ENCODE measurements at regions not wholly inside any gene's neighbourhood (a gene's known extent, or its start where the extent isn't known, plus 50 kb on each side); places are given as distances from the start of the nearest gene placed in this dataset.

- POLR2A ChIA-PET (ENCODE audit: unreplicated experiment) = no interaction called here
- 0 out of 2 replicates have a peak, but pooled peaks cover 3% of the 10 kb centered on the region for H3K27me3 ChIP-seq (ENCODE audit: insufficient read depth, low read depth)
- no peak overlapping the region for H3K27ac ChIP-seq
- DNase-seq = no peak
- no peak overlapping the region for H3K4me2 ChIP-seq
- H3K9me3 ChIP-seq (ENCODE audit: insufficient read depth, low read depth) = no peaks in the 10 kb centered on the region
- H2AFZ ChIP-seq = no peak overlapping the region
- H3K4me3 ChIP-seq = no peak overlapping the region
- H3K36me3 ChIP-seq (ENCODE audit: low read depth) = no peaks in the 10 kb centered on the region
- H4K20me1 ChIP-seq (ENCODE audit: insufficient read depth) = no peaks in the 10 kb centered on the region
- H3K9me2 ChIP-seq (ENCODE audit: insufficient read depth) = no peaks in the 10 kb centered on the region
- CTCF ChIA-PET = no interaction called here
- H3K79me2 ChIP-seq (ENCODE audit: low read depth) = no peaks in the 10 kb centered on the region
- no TSS peak for BruUV-seq (replicated peaks)
- H3F3A ChIP-seq (ENCODE audit: insufficient read depth, low read depth) = no peaks in the 10 kb centered on the region
- TF ChIP-seq EZH2 (IDR thresholded peaks at IDR 0.05; ENCODE audit: low read depth) = no peak
- no peak for TF ChIP-seq CTCF (conservative IDR thresholded peaks at IDR 0.05)
- intact Hi-C loops (cut with micrococcal nuclease; ENCODE audit: unreplicated experiment) = no loop called here
- H3K4me1 ChIP-seq (replicated peaks; ENCODE audit: insufficient read depth) = no peaks in the 10 kb centered on the region
These were observed 116.2 kb upstream of the SOX11 start for GRCh38 chr2:5576015-5576414.

- H3K4me3 ChIP-seq = no peak overlapping the region
These were observed 104.4 kb upstream of the SOX11 start for GRCh38 chr2:5587766-5588165.

GRCh38 chr2:5588601-5589000 lies 103.6 kb upstream of the SOX11 start:
- no peak for TF ChIP-seq CTCF (conservative IDR thresholded peaks at IDR 0.05)
- TF ChIP-seq EZH2 (IDR thresholded peaks at IDR 0.05; ENCODE audit: low read depth) = no peak
- H3K9me3 ChIP-seq (ENCODE audit: insufficient read depth, low read depth) = no peaks in the 10 kb centered on the region
- no peaks in the 10 kb centered on the region for H3K79me2 ChIP-seq (ENCODE audit: low read depth)
- ChIA-PET POLR2A (ENCODE audit: unreplicated experiment) (no interaction called here), CTCF (no interaction called here)
- H3K27me3 ChIP-seq (ENCODE audit: insufficient read depth, low read depth) = no peaks in the 10 kb centered on the region; the same call in 1 of the 2 replicates
- no peak overlapping the region for H2AFZ ChIP-seq
- intact Hi-C loops (cut with micrococcal nuclease; ENCODE audit: unreplicated experiment) = no loop called here
- H3F3A ChIP-seq (ENCODE audit: insufficient read depth, low read depth) = no peaks in the 10 kb centered on the region
- no peak overlapping the region for H3K4me3 ChIP-seq
- no peak overlapping the region for H3K27ac ChIP-seq
- no TSS peak for BruUV-seq (replicated peaks)
- H3K4me1 ChIP-seq (replicated peaks; ENCODE audit: insufficient read depth) = no peaks in the 10 kb centered on the region
- no peak overlapping the region for H3K4me2 ChIP-seq
- H4K20me1 ChIP-seq (ENCODE audit: insufficient read depth) = no peaks in the 10 kb centered on the region
- H3K9me2 ChIP-seq (ENCODE audit: insufficient read depth) = no peaks in the 10 kb centered on the region
- DNase-seq = no peak
- H3K36me3 ChIP-seq (ENCODE audit: low read depth) = no peaks in the 10 kb centered on the region

More at GRCh38 chr2:5587766-5588165, 104.4 kb upstream of the SOX11 start:
- TF ChIP-seq EZH2 (IDR thresholded peaks at IDR 0.05; ENCODE audit: low read depth) = no peak
- TF ChIP-seq CTCF (conservative IDR thresholded peaks at IDR 0.05) = no peak
- Histone ChIP-seq H3F3A (ENCODE audit: insufficient read depth, low read depth) (no peaks in the 10 kb centered on the region), H3K4me1 (replicated peaks; ENCODE audit: insufficient read depth) (no peaks in the 10 kb centered on the region), H3K36me3 (ENCODE audit: low read depth) (no peaks in the 10 kb centered on the region), H3K9me3 (ENCODE audit: insufficient read depth, low read depth) (no peaks in the 10 kb centered on the region), H3K27me3 (ENCODE audit: insufficient read depth, low read depth) (no peaks in the 10 kb centered on the region; the same call in 1 of the 2 replicates), H4K20me1 (ENCODE audit: insufficient read depth) (no peaks in the 10 kb centered on the region), H2AFZ (no peak overlapping the region), H3K79me2 (ENCODE audit: low read depth) (no peaks in the 10 kb centered on the region), H3K27ac (no peak overlapping the region), H3K9me2 (ENCODE audit: insufficient read depth) (no peaks in the 10 kb centered on the region), H3K4me2 (no peak overlapping the region)
- BruUV-seq (replicated peaks) = no TSS peak
- POLR2A ChIA-PET (ENCODE audit: unreplicated experiment) = no interaction called here
- CTCF ChIA-PET = no interaction called here
- intact Hi-C loops (cut with micrococcal nuclease; ENCODE audit: unreplicated experiment) = no loop called here
- no peak for DNase-seq
